ENCODE measurements at regions not wholly inside any gene's neighbourhood (a gene's known extent, or its start where the extent isn't known, plus 50 kb on each side); places are given as distances from the start of the nearest gene placed in this dataset.

DNA sequence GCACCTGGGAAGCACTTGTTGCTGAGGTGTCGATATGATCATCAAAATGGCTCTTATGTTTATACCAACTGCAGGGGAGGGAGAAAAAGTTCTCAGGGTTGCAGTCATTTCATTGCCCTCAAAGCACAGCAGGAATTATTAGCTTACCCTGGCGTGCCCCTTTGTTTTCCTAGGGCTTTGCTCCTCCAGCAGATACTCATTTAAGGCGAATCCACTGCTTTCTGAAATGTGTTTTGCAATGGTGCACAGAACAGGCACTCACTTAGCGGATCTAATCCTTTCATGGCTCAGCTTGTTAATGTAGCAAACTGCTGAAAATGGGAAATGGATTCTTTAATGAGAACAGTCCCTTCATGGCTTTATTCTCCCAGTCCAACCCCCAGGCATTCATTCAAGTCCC is 76.7 kb downstream of the NKX2-1 start:
- TF ChIP-seq, protein P1, sequence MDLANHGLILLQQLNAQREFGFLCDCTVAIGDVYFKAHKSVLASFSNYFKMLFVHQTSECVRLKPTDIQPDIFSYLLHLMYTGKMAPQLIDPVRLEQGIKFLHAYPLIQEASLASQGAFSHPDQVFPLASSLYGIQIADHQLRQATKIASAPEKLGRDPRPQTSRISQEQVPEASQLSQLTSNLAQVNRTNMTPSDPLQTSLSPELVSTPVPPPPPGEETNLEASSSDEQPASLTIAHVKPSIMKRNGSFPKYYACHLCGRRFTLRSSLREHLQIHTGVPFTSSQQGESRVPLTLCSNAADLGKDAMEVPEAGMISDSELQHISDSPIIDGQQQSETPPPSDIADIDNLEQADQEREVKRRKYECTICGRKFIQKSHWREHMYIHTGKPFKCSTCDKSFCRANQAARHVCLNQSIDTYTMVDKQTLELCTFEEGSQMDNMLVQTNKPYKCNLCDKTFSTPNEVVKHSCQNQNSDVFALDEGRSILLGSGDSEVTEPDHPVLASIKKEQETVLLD (CRISPR knock-in tag; IDR thresholded peaks at IDR 0.05; ENCODE audit: low read depth), result no peak
- TF ChIP-seq IKZF1 (IDR thresholded peaks at IDR 0.05), result no peak
- no peak for TF ChIP-seq ZNF136 (CRISPR knock-in tag; IDR thresholded peaks at IDR 0.05; ENCODE audit: low read depth)
- TF ChIP-seq, protein P2, sequence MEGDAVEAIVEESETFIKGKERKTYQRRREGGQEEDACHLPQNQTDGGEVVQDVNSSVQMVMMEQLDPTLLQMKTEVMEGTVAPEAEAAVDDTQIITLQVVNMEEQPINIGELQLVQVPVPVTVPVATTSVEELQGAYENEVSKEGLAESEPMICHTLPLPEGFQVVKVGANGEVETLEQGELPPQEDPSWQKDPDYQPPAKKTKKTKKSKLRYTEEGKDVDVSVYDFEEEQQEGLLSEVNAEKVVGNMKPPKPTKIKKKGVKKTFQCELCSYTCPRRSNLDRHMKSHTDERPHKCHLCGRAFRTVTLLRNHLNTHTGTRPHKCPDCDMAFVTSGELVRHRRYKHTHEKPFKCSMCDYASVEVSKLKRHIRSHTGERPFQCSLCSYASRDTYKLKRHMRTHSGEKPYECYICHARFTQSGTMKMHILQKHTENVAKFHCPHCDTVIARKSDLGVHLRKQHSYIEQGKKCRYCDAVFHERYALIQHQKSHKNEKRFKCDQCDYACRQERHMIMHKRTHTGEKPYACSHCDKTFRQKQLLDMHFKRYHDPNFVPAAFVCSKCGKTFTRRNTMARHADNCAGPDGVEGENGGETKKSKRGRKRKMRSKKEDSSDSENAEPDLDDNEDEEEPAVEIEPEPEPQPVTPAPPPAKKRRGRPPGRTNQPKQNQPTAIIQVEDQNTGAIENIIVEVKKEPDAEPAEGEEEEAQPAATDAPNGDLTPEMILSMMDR (CRISPR knock-in tag; IDR thresholded peaks at IDR 0.05), result no peak
- TF ChIP-seq YY1 (IDR thresholded peaks at IDR 0.05; ENCODE audit: insufficient read depth, insufficient replicate concordance, low read depth, low read length), result no peak
- TF ChIP-seq, protein P3, sequence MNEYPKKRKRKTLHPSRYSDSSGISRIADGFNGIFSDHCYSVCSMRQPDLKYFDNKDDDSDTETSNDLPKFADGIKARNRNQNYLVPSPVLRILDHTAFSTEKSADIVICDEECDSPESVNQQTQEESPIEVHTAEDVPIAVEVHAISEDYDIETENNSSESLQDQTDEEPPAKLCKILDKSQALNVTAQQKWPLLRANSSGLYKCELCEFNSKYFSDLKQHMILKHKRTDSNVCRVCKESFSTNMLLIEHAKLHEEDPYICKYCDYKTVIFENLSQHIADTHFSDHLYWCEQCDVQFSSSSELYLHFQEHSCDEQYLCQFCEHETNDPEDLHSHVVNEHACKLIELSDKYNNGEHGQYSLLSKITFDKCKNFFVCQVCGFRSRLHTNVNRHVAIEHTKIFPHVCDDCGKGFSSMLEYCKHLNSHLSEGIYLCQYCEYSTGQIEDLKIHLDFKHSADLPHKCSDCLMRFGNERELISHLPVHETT (CRISPR knock-in tag; conservative IDR thresholded peaks at IDR 0.05), result no peak
- TF ChIP-seq HNF4G (IDR thresholded peaks at IDR 0.05; ENCODE audit: borderline replicate concordance, low read depth, low read length), result no peak
- TF ChIP-seq HNF4G (CRISPR knock-in tag; IDR thresholded peaks at IDR 0.05; ENCODE audit: borderline replicate concordance, low read depth), result no peak
- TF ChIP-seq, protein P4, sequence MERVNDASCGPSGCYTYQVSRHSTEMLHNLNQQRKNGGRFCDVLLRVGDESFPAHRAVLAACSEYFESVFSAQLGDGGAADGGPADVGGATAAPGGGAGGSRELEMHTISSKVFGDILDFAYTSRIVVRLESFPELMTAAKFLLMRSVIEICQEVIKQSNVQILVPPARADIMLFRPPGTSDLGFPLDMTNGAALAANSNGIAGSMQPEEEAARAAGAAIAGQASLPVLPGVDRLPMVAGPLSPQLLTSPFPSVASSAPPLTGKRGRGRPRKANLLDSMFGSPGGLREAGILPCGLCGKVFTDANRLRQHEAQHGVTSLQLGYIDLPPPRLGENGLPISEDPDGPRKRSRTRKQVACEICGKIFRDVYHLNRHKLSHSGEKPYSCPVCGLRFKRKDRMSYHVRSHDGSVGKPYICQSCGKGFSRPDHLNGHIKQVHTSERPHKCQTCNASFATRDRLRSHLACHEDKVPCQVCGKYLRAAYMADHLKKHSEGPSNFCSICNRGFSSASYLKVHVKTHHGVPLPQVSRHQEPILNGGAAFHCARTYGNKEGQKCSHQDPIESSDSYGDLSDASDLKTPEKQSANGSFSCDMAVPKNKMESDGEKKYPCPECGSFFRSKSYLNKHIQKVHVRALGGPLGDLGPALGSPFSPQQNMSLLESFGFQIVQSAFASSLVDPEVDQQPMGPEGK (CRISPR knock-in tag; IDR thresholded peaks at IDR 0.05), result no peak
- TF ChIP-seq HDAC6 (IDR thresholded peaks at IDR 0.05; ENCODE audit: low read depth, low read length), result no peak
- no peak for TF ChIP-seq U2AF1 (optimal IDR thresholded peaks at IDR 0.05; ENCODE audit: low read depth, low read length)
- no peak for TF ChIP-seq SP1 (IDR thresholded peaks at IDR 0.05)
- TF ChIP-seq SP1 (CRISPR knock-in tag; IDR thresholded peaks at IDR 0.05), result no peak
- TF ChIP-seq MED8 (CRISPR knock-in tag; IDR thresholded peaks at IDR 0.05; ENCODE audit: insufficient replicate concordance), result no peak
- no peak for TF ChIP-seq PRPF4 (IDR thresholded peaks at IDR 0.05; ENCODE audit: low read depth, low read length, poor library complexity, severe bottlenecking)

Data from HepG2 (cell line).